Peyer's patch (tissue), 4 donors: ENCODE measurements at regions not wholly inside any gene's neighbourhood (a gene's known extent, or its start where the extent isn't known, plus 50 kb on each side); places are given as distances from the start of the nearest gene placed in this dataset.

Source experiments
- POLR2A ChIP-seq, 2 donors: fragments of 450-650 bp; IDR thresholded peaks; one replicate each; pipeline ENCODE4 v1.5.1; 2017; ENCODE audit warnings: antibody characterized with exemption in 2 of 2, mild to moderate bottlenecking in 2 of 2, moderate library complexity in 2 of 2
- TF ChIP-seq, protein P1 (sequence below), 6 experiments: fragments of 450-650 bp in 4 of 6; fragments of 200-600 bp in 2 of 6; sonication (generic) in 1 of 6; IDR thresholded peaks; one replicate each; pipeline ENCODE4 v1.5.1; 2017 to 2019; ENCODE audit warnings: antibody characterized with exemption in 6 of 6, mild to moderate bottlenecking in 3 of 6, moderate library complexity in 1 of 6

DNA sequence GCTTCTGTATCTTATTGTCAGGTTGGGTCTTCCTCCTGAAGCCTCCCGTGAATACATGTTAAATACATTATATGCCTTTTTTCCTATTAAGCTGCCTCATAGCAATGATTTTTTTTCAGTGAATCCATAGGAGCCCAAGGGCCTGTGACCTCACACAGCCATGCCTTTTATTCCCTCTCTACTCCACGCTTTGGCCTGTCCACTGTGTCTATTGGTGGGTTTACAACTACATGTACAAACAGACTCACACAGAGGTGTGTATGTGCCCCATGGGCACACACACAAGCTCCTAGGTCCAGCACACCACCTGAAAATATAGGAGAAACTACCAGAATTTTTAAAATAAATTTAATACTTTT, 560.4 kb downstream of the IPMK start:
- TF ChIP-seq, protein P1, sequence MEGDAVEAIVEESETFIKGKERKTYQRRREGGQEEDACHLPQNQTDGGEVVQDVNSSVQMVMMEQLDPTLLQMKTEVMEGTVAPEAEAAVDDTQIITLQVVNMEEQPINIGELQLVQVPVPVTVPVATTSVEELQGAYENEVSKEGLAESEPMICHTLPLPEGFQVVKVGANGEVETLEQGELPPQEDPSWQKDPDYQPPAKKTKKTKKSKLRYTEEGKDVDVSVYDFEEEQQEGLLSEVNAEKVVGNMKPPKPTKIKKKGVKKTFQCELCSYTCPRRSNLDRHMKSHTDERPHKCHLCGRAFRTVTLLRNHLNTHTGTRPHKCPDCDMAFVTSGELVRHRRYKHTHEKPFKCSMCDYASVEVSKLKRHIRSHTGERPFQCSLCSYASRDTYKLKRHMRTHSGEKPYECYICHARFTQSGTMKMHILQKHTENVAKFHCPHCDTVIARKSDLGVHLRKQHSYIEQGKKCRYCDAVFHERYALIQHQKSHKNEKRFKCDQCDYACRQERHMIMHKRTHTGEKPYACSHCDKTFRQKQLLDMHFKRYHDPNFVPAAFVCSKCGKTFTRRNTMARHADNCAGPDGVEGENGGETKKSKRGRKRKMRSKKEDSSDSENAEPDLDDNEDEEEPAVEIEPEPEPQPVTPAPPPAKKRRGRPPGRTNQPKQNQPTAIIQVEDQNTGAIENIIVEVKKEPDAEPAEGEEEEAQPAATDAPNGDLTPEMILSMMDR (IDR thresholded peaks at IDR 0.05) = no peak
- no peak for TF ChIP-seq POLR2A (IDR thresholded peaks at IDR 0.05)
